ENCODE measurements at regions not wholly inside any gene's neighbourhood (a gene's known extent, or its start where the extent isn't known, plus 50 kb on each side); places are given as distances from the start of the nearest gene placed in this dataset.
"Not testable (repeated sequence)": the region's sequence is repeated elsewhere in the genome, so short reads cannot be mapped to it uniquely, and the experiment has no call there.

DNA sequence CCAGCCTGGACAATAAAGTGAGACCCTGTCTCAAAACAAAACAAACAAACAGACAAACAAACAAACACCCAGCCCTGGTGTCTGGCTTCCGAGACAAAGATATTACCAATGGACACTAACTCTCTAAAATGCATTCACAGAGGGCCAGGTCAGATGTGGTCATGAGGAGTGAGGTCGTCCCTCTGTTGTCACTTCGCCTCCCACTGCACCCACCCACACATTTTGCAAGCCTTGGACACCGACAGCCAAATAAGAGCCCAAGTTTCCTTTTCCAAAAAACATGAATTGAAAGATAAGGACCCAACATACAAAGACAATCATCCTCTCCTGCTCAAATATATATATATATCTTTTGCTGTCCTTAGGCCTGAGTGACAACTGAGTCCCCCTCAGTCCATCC is 319.9 kb downstream of the TSN start:
- no peak for DNase-seq

DNA sequence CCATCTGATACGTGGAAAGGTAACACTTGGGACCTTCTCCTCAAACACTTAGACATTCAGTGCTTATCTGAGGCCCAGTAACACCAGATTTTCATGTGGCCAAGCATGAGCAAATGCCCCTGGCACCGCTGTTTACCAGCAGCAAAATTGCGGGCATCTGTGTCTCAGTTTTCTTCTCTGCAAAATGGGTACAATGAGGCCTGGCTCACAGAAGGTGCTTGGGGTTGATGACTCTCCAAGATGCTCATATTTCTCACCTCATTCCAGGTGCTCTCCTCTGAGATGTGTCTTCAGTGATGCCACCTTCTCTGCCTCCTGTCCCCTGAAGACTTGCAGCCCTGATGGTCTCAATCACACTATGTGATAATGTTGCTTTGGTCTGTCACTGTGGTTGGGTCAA is 321.7 kb downstream of the TSN start:
- DNase-seq: no peak

DNA sequence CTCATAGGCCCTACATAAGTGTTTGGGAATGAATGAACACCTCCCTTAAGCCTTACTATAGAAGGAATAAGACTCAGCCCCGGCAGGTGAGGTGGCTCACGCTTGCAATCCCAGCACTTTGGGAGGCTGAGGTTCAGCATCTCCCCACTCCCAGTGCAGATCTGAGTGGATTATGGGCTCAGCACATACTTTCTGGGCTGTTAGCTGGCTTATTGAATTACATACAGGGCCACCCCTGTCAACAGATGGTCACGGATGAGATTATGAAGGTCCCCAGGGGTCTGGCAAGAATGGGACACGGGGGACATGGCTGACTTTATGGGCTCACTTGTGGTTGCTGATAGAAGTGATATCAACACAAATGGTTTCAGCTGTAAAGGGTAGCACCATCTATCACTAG is 322.3 kb downstream of the TSN start:
- no peak for DNase-seq

- no peak for DNase-seq
Observed at GRCh38 chr2:122078451-122078850, 323.0 kb downstream of the TSN start.

DNA sequence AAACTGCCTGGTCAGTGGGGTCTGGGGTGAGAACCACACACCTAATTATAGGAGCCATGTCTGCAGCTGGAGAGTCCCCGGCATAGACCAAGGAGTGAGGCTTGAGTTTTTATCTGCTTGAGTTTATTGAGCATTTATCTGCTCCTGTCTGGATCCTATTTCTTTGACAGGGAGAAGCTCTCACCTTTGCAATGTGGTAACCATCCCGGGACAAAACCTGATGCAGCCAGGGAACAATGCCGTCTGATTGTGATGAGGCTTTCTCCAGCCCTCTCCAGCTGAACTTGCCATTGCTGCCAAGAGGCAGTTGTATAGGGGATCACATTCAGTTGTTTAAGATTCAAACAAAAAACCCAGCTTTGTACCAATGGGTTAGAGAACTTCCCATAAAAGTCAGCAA is 324.4 kb downstream of the TSN start:
- DNase-seq: no peak

GRCh38 chr2:122080316-122080715 is 324.9 kb downstream of the TSN start:
- no peak for DNase-seq

- no peak for DNase-seq
Observed at GRCh38 chr2:122080871-122081270, 325.4 kb downstream of the TSN start.

GRCh38 chr2:122081751-122082150 is 326.3 kb downstream of the TSN start:
- peak; percentile 94 for DNase-seq

DNA sequence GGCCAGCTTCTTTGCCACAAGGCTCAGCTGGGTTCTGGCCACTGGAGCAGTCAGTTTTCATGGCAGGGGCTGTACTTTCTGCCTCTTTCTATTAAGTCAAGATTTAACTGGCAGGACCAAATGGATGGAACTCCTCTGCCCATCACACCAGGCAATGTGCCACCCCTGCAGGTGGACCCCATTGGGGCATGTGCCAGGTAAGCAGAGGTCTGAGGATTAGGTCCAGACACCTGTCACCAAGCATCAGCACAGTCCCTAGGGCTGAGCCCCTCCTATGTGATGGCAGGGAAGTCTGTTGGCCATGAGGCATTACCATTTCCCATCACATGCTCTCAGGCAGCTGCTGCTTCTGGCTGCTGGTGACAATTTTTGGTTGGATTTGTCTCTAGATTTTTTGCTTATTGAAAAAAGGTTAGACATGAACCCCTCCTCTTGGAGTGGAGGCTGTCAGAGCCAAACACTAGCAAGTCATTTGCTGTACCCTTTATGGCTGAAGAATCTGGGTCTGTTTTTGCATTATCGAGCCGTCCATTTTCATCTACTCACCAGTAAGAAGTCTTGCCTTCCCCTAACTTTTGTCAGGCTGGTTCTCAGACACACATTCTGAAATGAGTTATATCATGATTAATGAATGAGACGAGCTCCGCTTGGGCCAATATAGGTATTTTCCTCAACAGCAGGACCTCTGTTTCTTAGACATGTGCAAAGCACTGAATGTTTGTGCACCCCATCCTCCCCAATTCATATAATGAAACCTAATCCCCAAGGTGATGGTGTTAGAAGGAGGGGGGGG is 328.0 kb downstream of the TSN start:
- DNase-seq: no peak

- not testable (repeated sequence) for DNase-seq
Observed at GRCh38 chr2:122085672-122086071, 330.2 kb downstream of the TSN start.

DNA sequence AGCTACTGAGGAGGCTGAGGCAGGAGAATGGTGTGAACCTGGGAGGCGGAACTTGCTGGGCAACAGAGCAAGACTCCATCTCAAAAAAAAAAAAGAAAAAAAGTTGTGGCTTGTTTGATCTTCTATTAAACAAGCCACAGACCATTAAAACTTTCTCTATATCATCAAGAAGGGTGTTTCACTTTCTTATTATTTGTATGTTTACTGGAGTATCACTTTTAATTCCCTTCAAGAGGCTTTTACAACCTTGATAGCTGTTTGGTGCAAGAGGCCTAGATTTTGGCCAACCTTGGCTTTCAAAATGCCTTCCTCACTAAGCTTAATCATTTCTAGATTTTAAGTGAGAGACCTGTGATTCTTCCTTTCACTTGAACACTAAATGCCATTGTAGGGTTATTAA is 339.1 kb downstream of the TSN start:
- no peak for DNase-seq

DNA sequence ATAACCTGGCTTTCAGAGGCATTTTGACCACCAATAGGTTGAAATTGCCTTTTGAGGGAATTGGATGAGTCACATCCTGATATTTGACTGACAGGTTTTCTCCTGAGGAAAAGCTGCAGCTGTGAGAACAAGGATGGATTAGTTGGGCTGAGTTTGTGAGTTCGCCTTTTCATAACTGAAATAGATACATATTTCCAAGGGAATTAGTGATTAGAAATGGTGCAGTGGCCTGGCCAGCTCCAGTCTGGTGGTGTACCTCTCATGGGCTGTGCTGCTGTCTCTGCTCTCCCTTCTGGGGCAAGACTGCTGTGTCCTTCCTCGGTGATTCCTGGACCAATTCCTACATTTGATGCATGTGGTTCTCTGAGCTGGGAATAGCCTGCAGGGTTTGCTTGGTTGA is 341.3 kb downstream of the TSN start:
- peak; percentile 39 for DNase-seq

DNA sequence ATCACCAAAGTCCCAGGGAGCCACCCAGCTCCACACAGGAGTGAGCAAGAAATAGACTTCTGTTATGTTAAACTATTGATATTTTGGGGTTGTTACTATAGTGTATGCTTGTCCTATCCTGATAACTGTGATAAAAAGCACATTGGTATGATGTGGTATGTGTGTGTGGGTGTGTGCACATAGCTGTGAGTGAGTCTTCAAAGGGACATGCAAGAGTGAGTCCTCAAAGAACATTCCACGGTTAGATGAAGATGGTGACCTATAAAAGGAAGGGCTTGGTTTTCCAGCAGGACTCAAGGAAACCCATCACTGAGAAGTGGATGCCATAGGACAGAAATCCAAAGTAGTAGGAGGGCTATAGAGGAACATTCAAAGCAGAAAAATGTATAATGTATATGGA is 342.9 kb downstream of the TSN start:
- no peak for DNase-seq

- no peak for DNase-seq
Observed at GRCh38 chr2:122100346-122100745, 344.9 kb downstream of the TSN start.

DNA sequence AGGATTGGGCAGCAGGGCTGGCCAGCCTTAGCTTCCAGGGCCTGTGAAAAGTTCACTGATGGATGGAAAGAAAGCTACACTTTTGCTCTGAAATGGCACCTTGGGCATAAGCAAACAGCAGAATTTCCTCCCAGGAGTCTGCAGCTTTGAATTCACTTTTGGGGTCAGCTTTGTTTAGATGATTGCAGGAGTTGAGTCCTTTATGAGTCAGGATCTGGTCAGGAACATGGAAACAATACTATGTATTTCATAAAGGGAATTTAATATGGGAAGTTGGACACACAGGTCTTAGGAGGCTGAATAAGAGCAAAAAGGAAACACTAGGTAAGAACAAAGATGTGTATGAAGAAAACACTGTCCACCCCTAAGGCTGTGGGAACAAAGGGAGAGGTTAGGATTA is 345.3 kb downstream of the TSN start:
- DNase-seq: no peak

- no peak for DNase-seq
Observed at GRCh38 chr2:122101319-122101718, 345.9 kb downstream of the TSN start.

DNA sequence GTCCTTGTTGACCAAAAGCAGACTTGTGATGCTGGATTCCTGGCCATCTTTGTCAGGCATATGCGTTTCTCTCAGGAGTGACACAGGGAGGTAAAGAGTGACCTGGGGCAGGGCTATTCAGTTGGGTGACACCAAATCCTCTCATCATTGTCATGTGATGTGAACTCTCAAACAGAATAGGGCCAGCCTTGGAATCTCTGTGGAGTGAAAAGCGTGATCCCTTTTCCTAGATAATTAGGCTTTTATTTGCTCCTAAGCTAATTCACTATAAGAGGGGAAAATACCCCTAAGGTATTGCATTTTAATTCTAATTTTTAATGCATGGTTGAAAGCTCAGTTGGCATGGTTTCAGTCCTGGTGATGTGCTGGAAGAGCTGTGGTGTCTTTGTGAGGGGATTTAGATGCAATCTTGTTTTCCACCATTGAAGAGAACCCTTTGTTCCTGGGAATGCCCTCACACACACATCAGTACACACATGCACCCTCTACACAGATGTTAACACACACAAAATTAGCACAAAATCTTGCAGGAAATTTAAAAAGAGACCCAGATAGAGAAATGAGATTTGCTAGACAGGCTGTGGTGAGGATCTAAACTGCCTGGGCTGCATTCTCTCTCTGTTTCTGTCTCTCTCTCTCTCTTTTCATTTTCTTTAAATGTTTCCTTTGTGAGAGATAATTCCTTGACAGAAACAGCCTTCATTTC is 349.9 kb downstream of the TSN start:
- no peak for DNase-seq

GRCh38 chr2:122105877-122106206 is 350.4 kb downstream of the TSN start:
- DNase-seq: no peak

DNA sequence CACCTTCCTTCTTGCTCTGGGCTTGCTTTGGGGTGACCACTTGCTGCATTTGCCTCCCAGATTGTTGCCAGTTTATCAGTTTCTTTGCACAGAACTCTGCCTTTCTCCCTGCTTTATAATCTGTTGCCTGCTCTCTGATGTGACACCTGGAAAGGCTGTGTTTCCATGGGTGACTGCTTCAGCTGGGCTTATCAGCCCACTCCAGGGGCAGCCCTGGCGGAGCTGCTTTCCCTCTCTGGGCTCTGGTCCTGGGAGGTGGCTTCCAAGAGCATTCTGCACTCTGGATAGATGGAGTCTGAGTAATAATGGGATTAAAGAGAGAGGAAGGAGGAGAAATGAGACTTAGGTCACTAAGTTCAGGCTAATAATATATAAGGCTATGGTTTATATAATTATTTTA is 352.7 kb downstream of the TSN start:
- DNase-seq: no peak

DNA sequence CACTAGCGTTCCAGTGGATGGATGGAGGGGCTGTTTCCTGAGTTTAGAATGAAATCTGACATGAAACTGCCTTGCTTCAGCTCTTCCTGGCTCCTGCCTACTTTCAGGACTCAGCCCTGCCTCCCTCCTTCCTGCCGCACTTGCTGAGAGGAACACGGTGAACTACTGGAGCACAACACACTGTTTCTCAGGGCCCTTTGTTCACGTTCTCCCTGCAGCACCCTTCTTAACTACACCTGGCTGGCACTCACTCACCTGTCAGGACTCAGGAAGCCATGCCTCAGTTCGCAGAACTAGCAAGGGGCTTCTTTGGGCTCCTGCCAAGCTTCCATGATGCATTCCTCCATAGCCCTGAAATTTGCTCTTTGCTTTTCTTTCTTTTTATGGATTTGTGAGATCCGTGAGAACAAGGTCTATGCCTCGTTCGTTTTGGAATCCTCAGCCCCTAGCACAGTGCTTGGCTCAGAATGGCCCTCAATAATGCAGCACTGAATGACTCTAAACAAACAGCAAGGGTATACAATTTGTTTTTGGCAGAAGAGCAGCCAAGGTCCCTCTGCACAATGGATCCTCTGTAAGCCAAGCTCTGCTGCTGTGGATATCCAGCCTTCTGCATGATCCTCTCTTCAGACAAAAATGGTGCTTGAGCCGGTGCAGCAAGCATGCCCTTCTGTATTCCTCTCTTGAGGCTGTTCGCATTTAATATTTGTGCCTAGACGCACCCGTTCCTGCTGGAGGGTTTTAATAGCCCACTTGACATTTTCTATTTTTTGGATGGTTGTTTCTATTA is 357.0 kb downstream of the TSN start:
- DNase-seq: no peak

DNA sequence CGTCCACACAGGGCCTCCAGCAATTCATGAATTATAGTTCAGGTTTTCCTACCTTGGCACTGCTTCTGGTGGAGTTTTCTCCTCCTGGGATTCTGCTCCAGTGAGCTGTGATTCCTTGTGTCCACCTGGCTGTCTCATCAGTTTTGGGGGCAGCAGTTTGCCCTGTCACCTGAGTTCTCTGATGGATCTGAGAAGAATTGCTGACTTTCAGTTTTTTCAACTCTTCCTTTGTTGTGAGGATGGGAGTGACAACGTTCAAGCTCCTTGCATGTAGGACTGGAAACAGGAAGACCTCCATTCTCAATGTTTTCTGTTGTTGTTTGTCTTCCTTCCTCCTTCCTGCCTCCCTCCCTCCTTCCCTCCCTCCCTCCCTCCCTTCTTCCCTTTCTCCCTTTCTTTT is 359.0 kb downstream of the TSN start:
- no peak for DNase-seq

DNA sequence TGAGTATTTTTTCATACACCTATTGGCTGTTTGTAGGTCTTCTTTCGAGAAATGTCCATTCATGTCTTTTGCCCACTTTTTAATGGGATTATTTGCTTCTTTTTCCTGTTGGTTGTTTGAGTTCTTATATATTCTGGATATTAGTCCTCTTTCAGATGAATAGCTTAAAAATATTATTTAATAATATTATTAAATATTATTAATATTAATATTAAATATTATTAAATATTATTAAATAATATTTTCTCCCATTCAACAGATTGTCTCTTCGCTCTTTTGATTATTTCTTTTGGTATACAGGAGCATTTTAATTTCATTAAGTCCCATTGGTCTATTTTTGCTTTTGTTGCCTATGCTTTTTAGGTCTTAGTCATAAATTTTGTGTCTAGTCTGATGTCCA is 361.9 kb downstream of the TSN start:
- no peak for DNase-seq

DNA sequence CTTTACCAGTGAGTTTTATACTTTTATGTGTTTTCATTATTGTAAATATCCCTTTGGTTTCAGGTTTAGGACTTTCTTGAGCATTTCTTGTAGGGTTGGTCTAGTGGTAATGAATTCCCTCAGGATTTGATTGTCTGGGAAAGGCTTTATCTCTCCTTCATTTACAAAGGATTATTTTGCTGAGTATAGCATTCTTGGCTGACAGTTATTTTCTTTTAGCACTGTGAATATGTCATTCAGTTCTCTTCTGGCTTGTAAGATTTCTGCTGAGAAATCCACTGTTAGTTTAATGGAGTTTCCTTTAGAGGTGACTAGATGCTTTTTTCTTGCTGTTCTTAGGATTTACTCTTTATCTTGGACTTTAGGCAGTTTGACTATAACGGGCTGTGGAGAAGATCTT is 373.9 kb downstream of the TSN start:
- peak; percentile 10 for DNase-seq

GRCh38 chr2:122132147-122132691 is 376.8 kb downstream of the TSN start:
- DNase-seq: no peak

Data from DMS53 (cell line).